RWPE2 (cell line): ENCODE measurements at regions not wholly inside any gene's neighbourhood (a gene's known extent, or its start where the extent isn't known, plus 50 kb on each side); places are given as distances from the start of the nearest gene placed in this dataset.

Source experiments
- ATAC-seq: fragments of 200-7000 bp; cut with Tn5 transposase; 3 replicates; pipeline ENCODE4 v1.9.1; 2021; ENCODE audit warnings: low read depth
- DNase-seq: peaks from one replicate; pipeline ENCODE4 v3.0.0-alpha.2; 2020; ENCODE audit warnings: low spot score
- H3K27ac ChIP-seq: fragments of 450-650 bp; 2 replicates; pipeline ENCODE4 v1.5.1; 2017; ENCODE audit warnings: mild to moderate bottlenecking; ENCODE audit not compliant: poor library complexity, severe bottlenecking
- H3K27me3 ChIP-seq: fragments of 250-450 bp; sonication (Bioruptor Pico); 2 replicates; pipeline ENCODE4 v1.5.1; 2021; ENCODE audit warnings: mild to moderate bottlenecking, moderate library complexity; ENCODE audit not compliant: insufficient read depth, poor library complexity, severe bottlenecking
- H3K36me3 ChIP-seq: fragments of 250-450 bp; sonication (Bioruptor Pico); 2 replicates; pipeline ENCODE4 v1.5.1; 2020; ENCODE audit warnings: low read depth, mild to moderate bottlenecking, moderate library complexity
- H3K4me1 ChIP-seq: fragments of 250-450 bp; sonication (Bioruptor Pico); 2 replicates; pipeline ENCODE4 v1.5.1; 2021; ENCODE audit warnings: mild to moderate bottlenecking, moderate library complexity; ENCODE audit not compliant: insufficient read depth, poor library complexity, severe bottlenecking
- H3K4me3 ChIP-seq: fragments of 250-450 bp; sonication (Bioruptor Pico); 2 replicates; pipeline ENCODE4 v1.5.1; 2021; ENCODE audit warnings: mild to moderate bottlenecking, moderate library complexity; ENCODE audit not compliant: severe bottlenecking
- H3K9me3 ChIP-seq: fragments of 250-450 bp; sonication (Bioruptor Pico); 2 replicates; pipeline ENCODE4 v1.5.1; 2021; ENCODE audit warnings: mild to moderate bottlenecking, moderate library complexity; ENCODE audit not compliant: severe bottlenecking
- TF ChIP-seq, protein P1 (sequence below): fragments of 450-650 bp; IDR thresholded peaks from one replicate; pipeline ENCODE4 v1.5.1; 2017; ENCODE audit warnings: mild to moderate bottlenecking, moderate library complexity; ENCODE audit not compliant: poor library complexity, severe bottlenecking

DNA sequence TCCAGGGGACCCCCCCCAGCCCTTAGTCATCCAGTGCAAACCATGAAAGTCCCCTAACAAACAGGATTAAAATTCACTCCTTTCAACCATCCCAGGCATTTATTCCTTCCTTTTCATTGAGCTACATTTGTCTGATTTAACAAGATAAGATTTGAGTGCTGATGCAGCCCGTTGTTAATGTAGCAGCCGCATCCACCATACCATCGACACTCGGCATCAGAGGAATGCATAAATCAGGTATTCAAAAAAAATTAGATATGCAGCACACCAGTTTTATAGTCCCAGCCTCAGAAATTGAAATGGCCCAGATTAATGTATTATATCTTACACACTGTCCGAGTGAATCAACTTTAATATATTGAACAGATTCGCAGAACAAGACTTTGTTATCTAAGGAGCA lies 676.5 kb upstream of the FANCL start:
- TF ChIP-seq, protein P1, sequence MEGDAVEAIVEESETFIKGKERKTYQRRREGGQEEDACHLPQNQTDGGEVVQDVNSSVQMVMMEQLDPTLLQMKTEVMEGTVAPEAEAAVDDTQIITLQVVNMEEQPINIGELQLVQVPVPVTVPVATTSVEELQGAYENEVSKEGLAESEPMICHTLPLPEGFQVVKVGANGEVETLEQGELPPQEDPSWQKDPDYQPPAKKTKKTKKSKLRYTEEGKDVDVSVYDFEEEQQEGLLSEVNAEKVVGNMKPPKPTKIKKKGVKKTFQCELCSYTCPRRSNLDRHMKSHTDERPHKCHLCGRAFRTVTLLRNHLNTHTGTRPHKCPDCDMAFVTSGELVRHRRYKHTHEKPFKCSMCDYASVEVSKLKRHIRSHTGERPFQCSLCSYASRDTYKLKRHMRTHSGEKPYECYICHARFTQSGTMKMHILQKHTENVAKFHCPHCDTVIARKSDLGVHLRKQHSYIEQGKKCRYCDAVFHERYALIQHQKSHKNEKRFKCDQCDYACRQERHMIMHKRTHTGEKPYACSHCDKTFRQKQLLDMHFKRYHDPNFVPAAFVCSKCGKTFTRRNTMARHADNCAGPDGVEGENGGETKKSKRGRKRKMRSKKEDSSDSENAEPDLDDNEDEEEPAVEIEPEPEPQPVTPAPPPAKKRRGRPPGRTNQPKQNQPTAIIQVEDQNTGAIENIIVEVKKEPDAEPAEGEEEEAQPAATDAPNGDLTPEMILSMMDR = no peak
- no peaks in the 10 kb centered on the region for H3K9me3 ChIP-seq
- ATAC-seq (no peak), DNase-seq (no peak)
- no peaks in the 10 kb centered on the region for H3K4me1 ChIP-seq
- no peak overlapping the region for H3K27ac ChIP-seq
- H3K36me3 ChIP-seq = no peaks in the 10 kb centered on the region
- H3K27me3 ChIP-seq = no peaks in the 10 kb centered on the region
- H3K4me3 ChIP-seq = no peak overlapping the region

DNA sequence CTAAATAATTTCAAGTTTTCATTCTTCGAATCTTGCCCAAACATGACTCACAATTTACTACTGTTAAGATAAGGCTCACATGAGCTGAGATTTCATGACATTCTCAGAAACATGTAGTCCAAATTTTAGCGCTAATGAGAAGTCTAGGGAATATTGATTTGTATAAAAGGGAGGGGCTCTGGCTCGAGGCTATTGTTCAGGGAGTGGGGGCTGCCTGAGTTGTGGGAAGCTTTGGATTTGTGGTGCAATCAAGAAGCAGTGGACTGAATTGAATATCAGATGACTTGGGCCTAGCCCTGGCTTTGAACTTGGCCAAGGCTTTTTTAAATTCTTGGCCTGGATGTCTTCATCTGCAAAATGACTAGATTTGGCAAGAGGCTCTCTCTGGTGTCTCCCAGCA lies 674.9 kb upstream of the FANCL start:
- ATAC-seq = no peak
- no peaks in the 10 kb centered on the region for H3K9me3 ChIP-seq
- TF ChIP-seq, protein P1 = no peak
- H3K4me3 ChIP-seq = no peak overlapping the region
- H3K27me3 ChIP-seq = no peaks in the 10 kb centered on the region
- no peaks in the 10 kb centered on the region for H3K4me1 ChIP-seq
- no peak for DNase-seq
- no peak overlapping the region for H3K27ac ChIP-seq
- H3K36me3 ChIP-seq = no peaks in the 10 kb centered on the region

DNA sequence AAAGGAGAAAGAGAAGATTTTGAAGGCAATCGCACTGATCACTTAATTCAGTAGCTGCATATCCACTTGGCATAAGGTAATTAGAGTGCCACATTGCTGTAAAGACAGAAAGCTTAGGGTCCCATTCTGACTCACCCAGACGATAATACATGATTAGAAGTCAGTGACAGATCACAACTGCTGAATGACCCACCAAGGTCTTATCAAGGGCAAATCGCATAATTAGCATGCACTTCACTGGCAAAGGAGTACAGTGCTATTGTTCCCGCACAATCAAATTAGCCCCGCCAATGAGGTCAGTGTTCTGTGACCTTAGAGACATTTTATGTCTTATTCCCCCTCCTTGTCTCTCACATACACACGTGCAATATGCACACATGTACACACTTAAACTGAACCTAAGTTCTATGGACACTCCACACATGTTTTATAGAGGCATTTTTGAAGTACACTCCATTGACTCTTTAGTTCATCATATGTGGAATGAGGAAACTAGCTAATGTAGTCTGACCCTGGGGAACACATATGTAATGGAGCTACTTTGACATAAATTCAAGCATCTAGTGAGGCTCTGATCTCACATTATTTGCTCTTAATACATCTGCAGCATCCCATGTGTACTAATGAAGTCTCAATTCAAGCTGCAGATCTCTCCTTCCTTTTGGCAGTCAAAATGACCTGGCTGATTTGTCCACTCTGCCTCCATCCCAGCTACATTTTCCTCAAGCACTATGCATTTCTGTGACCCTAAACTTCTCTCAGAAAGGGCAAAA lies 673.8 kb upstream of the FANCL start:
- H3K27me3 ChIP-seq = no peaks in the 10 kb centered on the region
- DNase-seq = no peak
- no peak for ATAC-seq
- H3K36me3 ChIP-seq = no peaks in the 10 kb centered on the region
- H3K4me3 ChIP-seq = no peak overlapping the region
- H3K9me3 ChIP-seq = no peaks in the 10 kb centered on the region
- no peaks in the 10 kb centered on the region for H3K4me1 ChIP-seq
- TF ChIP-seq, protein P1 = no peak
- H3K27ac ChIP-seq = no peak overlapping the region

DNA sequence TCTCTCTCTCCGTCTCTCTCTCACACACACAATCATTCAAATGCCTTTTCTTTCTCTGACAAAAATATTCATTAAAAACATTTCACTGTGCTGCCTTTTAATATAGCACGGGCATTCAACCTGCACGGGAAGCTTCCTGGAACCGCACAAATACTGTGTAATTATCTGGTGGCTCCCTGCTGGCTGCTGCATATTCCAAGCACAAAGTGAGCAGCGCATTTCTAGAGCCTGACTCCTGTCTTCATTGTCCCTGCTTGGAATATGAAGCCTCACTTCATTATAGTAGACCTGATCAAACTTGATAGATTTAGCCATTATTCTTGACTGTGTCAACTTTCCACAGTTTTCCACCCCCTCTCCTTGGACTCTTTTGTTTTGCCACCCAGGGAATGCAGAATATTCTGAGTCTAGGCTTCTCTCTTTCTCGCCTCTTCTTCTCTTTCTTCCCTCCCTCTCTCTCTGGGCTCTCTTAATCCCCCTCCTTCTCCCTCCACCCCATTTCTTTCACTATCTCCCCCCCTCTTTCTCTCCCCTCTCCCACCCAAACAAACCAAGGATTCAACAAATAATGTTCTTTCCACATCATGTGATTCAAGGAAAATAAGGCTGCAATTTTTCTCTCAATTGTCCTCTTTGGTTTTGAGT lies 672.1 kb upstream of the FANCL start:
- DNase-seq (no peak), ATAC-seq (no peak)
- H3K27ac ChIP-seq = no peak overlapping the region
- H3K4me1 ChIP-seq = no peaks in the 10 kb centered on the region
- TF ChIP-seq, protein P1 = no peak
- H3K36me3 ChIP-seq = no peaks in the 10 kb centered on the region
- H3K4me3 ChIP-seq = no peak overlapping the region
- H3K9me3 ChIP-seq = no peaks in the 10 kb centered on the region
- no peaks in the 10 kb centered on the region for H3K27me3 ChIP-seq

DNA sequence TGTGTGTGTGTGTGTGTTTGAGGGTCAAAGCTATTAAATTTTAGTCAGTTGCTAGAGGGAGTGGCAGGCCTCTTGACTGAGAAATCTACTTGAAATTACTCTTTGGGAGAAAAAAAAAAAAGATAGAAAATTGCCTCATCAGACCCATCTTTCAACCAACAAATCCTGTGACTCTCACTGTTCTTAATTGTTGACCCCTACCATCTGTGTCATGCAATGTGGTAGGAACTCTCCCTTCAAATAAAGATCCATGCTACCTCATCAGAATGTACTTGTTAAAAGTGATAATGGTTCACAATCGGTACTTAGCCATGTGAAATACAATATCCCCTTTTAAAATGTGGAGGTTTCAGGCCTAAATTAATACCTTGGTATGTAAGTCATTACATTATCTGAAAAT lies 670.8 kb upstream of the FANCL start:
- no peaks in the 10 kb centered on the region for H3K27me3 ChIP-seq

More for the DNA sequence above, 670.8 kb upstream of the FANCL start:
- no peak for ATAC-seq
- H3K4me1 ChIP-seq = no peaks in the 10 kb centered on the region
- H3K9me3 ChIP-seq = no peaks in the 10 kb centered on the region
- H3K36me3 ChIP-seq = no peaks in the 10 kb centered on the region
- H3K27ac ChIP-seq = no peak overlapping the region
- H3K4me3 ChIP-seq = no peak overlapping the region
- TF ChIP-seq, protein P1 = no peak
- DNase-seq = no peak
